ENCODE measurements at regions not wholly inside any gene's neighbourhood (a gene's known extent, or its start where the extent isn't known, plus 50 kb on each side); places are given as distances from the start of the nearest gene placed in this dataset.

DNA sequence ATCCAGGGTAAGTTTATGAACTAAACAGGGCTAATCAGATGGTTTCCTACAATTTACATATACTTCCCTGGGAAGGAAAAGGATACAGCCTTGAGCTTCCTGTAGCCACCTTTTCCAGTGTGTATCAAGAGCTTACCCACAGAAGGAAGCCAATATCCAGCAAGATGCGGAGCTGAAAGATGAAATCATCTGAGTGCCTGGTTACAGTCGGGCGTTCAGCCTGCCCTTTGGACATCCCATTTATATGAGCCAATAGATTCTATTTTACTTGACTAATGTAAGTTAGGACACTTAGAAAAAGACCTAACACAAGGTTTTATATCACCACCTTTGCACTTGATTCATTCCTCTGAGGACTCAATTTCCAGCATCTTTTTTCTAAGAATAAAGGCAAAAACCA is 108.2 kb downstream of the UCHL5 start:
- DNase-seq: no peak

DNA sequence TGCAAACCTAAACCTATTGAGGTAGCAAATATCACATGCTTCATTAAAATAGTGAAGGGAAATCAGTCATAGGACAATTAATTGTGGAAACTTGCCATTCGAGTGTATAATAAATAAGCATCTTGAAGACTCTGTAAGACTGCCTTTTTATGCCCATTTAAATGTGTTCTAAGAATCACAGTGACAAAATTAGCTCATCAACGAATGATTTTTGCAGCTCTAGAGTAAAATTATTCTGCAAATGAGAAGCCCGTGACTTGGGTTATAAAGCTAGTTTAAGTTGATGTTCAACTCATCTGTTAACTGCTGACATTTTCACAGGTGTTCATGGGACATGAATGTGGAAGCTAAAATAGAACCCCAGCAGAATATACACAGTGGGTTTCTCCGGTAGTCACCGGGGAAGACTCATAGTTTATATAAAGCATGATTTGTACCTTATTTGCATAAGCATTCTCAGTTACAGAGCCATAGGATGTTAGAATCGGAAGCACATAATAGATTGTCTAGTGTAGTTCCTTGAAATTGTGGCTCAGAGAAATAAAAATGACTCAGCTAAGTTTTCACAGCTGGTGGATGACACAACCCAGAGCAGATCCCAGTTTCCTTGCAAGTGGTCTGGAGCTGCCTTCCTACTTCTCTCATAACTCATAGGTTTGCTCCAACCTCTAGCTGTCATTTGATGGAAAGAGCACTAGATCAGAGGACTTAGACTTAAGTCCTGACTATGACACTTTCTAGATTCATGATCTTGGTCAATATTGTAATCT is 107.3 kb downstream of the UCHL5 start:
- DNase-seq: peak; percentile 88

DNA sequence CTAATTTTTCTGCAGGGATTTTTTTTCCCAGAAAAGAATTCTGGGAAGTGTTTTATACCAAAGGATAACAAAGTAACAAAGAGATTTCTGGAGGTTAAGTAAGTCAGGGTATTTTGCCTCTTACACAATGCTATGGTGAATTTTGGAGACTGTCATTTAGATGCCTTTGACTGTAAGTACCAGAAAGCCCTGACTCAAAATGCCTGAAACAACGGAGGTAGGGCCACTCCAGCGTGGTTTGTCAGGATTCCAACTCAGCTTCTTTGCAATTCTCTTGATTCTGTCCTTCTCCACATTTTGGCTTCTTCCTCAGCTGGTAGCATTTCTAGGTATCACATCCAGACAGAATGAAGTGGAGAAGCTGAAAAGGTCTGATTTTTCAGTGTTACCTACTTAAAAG is 106.5 kb downstream of the UCHL5 start:
- peak; percentile 53 for DNase-seq

DNA sequence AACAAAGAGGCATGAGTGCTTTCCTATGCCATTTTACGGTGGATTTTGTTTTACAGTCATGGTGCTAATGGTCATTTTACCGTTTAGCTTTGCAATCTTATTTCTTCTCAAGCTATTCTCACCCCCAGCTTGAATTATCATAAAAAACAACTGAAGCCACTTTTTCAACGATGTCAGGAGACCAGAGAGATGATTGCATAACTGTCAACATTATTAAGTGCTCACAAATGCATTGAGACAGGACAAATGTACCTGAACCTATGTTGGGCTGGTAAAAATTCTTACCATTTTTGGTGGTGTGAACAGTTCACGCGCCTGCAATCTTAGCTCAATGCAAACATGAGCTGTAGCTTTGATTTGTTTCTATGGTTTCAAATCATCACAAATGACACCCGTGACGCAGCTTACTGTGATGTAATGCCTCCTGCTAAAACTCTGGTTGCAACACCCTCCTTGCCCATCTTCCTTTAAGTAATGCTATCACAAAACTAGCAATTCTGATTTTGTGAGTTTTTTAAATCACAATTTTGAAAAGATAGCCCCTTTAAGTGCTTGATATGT is 104.4 kb downstream of the UCHL5 start:
- peak; percentile 4 for DNase-seq

DNA sequence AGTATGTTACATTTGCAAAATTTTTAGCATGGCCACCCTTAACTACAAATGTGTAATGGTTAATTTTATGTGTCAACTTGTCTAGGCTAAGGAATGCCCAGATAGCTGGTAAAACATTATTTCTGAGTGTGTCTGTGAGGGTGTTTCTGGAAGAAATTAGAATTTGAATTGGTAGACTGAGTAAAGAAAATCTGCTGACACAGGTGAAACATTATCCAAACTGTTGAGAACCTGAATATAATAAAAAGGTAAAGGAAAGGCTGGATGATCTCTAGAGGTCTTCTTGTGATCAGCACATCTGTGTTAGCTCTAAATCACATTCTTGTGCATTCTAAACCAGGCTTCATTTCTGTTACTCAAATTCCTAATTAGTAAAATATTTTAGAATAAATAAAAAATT is 100.8 kb downstream of the UCHL5 start:
- DNase-seq: no peak

DNA sequence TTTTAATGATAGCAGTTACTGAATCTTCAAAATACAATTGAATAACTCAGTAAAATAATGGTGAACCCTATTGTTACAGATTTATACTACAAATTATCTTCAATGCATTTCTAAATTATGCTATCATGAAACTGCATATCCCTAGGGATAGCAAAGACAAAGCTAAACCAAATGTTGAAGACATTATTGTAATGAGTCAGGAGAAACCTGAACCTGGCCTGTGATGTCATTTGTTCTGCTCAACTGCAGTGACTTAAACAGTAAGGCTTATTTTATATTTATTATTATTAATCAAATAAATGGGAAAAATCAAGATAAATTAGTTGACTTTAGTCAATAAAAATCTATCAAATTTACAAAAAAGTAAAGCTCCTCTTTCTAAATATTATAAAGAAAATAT is 100.3 kb downstream of the UCHL5 start:
- peak; percentile 61 for DNase-seq

DNA sequence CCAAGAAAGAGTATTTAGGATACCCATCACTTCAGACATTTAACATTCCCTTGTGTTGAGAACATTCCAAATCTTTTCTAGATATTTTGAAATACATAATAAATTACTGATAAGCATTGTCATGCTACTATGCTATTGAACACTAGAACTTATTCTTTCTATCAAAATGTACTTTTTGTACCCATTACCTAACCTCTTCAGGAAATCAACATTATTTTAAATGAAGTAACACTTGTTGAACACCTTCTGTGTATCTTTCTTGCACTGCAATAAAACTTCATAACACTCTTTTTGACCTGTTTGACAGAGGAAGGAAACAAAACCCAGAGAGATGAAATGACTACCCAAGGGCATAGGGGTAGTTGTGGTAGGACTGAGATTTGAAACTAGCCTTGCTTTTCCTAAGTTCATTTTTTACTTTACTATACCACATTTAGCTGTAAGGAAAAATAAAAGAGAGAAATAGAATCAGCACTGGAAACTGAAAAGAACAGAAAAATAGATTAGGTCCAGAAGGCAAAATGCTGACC is 99.4 kb downstream of the UCHL5 start:
- DNase-seq: no peak

Measured in fibroblast of skin of right quadriceps (primary cell).